ENCODE measurements at regions not wholly inside any gene's neighbourhood (a gene's known extent, or its start where the extent isn't known, plus 50 kb on each side); places are given as distances from the start of the nearest gene placed in this dataset.

GRCh38 chr13:72160977-72161376 lies 294.0 kb upstream of the DACH1 start:
- no peak for TF ChIP-seq NR3C1 (CRISPR knock-in tag; IDR thresholded peaks at IDR 0.05)
- no peak for TF ChIP-seq EZH2 (conservative IDR thresholded peaks at IDR 0.05; ENCODE audit: low read depth, low read length)
- no peak for TF ChIP-seq MAX (IDR thresholded peaks at IDR 0.05)
- no peak for TF ChIP-seq MATR3 (CRISPR knock-in tag; IDR thresholded peaks at IDR 0.05)
- TF ChIP-seq CTCF (CRISPR knock-in tag; IDR thresholded peaks at IDR 0.05): no peak
- no peak for TF ChIP-seq ARNTL (CRISPR knock-in tag; IDR thresholded peaks at IDR 0.05)
- no peak for TF ChIP-seq KDM4B (CRISPR knock-in tag; IDR thresholded peaks at IDR 0.05)
- TF ChIP-seq ZBTB1 (CRISPR knock-in tag; IDR thresholded peaks at IDR 0.05; ENCODE audit: borderline replicate concordance): no peak
- TF ChIP-seq ZNF546 (CRISPR knock-in tag; conservative IDR thresholded peaks at IDR 0.05): no peak
- no peak for TF ChIP-seq JUND (CRISPR knock-in tag; IDR thresholded peaks at IDR 0.05)
